ENCODE measurements at regions not wholly inside any gene's neighbourhood (a gene's known extent, or its start where the extent isn't known, plus 50 kb on each side); places are given as distances from the start of the nearest gene placed in this dataset.

DNA sequence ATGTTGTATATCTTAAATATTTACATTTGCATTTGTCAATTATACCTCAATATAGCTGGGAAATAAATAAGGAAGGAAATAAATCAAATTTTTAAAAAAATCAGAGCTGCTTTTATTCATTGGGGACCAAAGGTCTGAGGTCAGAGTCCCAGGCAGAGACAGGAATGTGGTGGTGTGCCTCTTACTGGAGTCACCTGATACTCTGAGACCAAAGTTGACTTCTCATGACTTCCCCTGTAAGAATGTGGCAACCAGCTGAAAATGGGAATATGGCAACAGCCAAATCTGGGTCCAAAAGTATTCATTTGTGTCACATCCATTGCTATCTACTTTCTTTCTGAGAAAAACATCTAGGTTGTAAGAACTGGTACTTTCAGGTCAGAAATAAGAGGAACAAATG lies 496.6 kb upstream of the TMPO start:
- Histone ChIP-seq H3K56ac (ENCODE audit: insufficient read length, low read depth, low read length) (no peak overlapping the region), H4K8ac (replicated peaks; ENCODE audit: insufficient read length, low read depth, low read length) (no peak overlapping the region), H3K23ac (ENCODE audit: insufficient read length, low read depth, low read length) (no peak overlapping the region), H2BK5ac (ENCODE audit: insufficient read length, low read length) (no peak overlapping the region), H3K4me1 (ENCODE audit: insufficient read depth, low read length) (no peaks in the 10 kb centered on the region), H2BK12ac (ENCODE audit: insufficient read length, low read depth, low read length) (no peak overlapping the region), H4K5ac (ENCODE audit: insufficient read length, low read depth, low read length) (no peak overlapping the region), H3K79me1 (ENCODE audit: insufficient read depth, low read depth, low read length, poor library complexity, severe bottlenecking) (no peaks in the 10 kb centered on the region), H4K91ac (ENCODE audit: insufficient read length, low read depth, low read length) (no peak overlapping the region), H3K23me2 (ENCODE audit: insufficient read length, low read depth, low read length, poor library complexity, severe bottlenecking) (no peaks in the 10 kb centered on the region), H2BK20ac (ENCODE audit: low read depth, low read length, poor library complexity, severe bottlenecking) (no peak overlapping the region), H3K4ac (ENCODE audit: low read depth, low read length) (no peak overlapping the region), H3K9me3 (ENCODE audit: control insufficient read depth, low read depth, low read length) (no peaks in the 10 kb centered on the region), H2AK5ac (ENCODE audit: insufficient read length, low read length) (no peak overlapping the region), H2BK15ac (ENCODE audit: low read depth, low read length) (no peak overlapping the region), H3K4me2 (ENCODE audit: insufficient read depth, insufficient read length, low read length) (no peak overlapping the region), H2AFZ (ENCODE audit: low read length) (no peak overlapping the region), H3K27ac (ENCODE audit: insufficient read length, low read depth, low read length) (no peak overlapping the region), H3T11ph (ENCODE audit: low read length) (no peak overlapping the region), H3K27me3 (ENCODE audit: insufficient read depth, low read length) (no peaks in the 10 kb centered on the region), H2BK120ac (ENCODE audit: low read depth, low read length, poor library complexity, severe bottlenecking) (no peak overlapping the region), H3K18ac (ENCODE audit: insufficient read length, low read depth, low read length) (no peak overlapping the region), H3K79me2 (ENCODE audit: insufficient read depth, low read length) (no peaks in the 10 kb centered on the region), H3K14ac (ENCODE audit: insufficient read depth, low read length) (no peak overlapping the region), H4K20me1 (ENCODE audit: control insufficient read depth, insufficient read depth, insufficient read length) (no peaks in the 10 kb centered on the region), H3K9ac (ENCODE audit: extremely low read depth, insufficient read length, low read length) (no peak overlapping the region)
- DNase-seq, result no peak
- no peaks in the 10 kb centered on the region for H3K27me3 Mint-ChIP-seq (ENCODE audit: low read depth)
- TF ChIP-seq, protein P1, sequence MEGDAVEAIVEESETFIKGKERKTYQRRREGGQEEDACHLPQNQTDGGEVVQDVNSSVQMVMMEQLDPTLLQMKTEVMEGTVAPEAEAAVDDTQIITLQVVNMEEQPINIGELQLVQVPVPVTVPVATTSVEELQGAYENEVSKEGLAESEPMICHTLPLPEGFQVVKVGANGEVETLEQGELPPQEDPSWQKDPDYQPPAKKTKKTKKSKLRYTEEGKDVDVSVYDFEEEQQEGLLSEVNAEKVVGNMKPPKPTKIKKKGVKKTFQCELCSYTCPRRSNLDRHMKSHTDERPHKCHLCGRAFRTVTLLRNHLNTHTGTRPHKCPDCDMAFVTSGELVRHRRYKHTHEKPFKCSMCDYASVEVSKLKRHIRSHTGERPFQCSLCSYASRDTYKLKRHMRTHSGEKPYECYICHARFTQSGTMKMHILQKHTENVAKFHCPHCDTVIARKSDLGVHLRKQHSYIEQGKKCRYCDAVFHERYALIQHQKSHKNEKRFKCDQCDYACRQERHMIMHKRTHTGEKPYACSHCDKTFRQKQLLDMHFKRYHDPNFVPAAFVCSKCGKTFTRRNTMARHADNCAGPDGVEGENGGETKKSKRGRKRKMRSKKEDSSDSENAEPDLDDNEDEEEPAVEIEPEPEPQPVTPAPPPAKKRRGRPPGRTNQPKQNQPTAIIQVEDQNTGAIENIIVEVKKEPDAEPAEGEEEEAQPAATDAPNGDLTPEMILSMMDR (conservative IDR thresholded peaks at IDR 0.05), result no peak
- H3K9me3 Mint-ChIP-seq, result no peaks in the 10 kb centered on the region
- H3K36me3 Mint-ChIP-seq (ENCODE audit: insufficient read depth in 1 of 3, low read depth in 3 of 3), result no peaks in the 10 kb centered on the region
- no peak overlapping the region for H3K27ac Mint-ChIP-seq
- H3K4me3 Mint-ChIP-seq, result no peak overlapping the region
- H3K4me1 Mint-ChIP-seq, result no peaks in the 10 kb centered on the region

Measured in H9 (cell line).